Lower leg skin (tissue), 4 donors: ENCODE measurements at regions not wholly inside any gene's neighbourhood (a gene's known extent, or its start where the extent isn't known, plus 50 kb on each side); places are given as distances from the start of the nearest gene placed in this dataset.
"Not testable (repeated sequence)": the region's sequence is repeated elsewhere in the genome, so short reads cannot be mapped to it uniquely, and the experiment has no call there.

Experiments used
- DNase-seq, 2 donors: peaks; one replicate each; pipeline ENCODE4 v3.0.0-alpha.2; 2019; ENCODE audit warnings: low spot score in 2 of 2
- H3K4me3 ChIP-seq: fragments of 200-600 bp; sonication (generic); 2 replicates; pipeline ENCODE4 v1.5.1; 2017; ENCODE audit warnings: mild to moderate bottlenecking, low read depth; ENCODE audit not compliant: poor library complexity, severe bottlenecking
- CTCF ChIP-seq, 3 donors: fragments of 450-650 bp; IDR thresholded peaks; one replicate each; pipeline ENCODE4 v1.5.1; 2016; ENCODE audit warnings: antibody characterized with exemption in 3 of 3, mild to moderate bottlenecking in 3 of 3, moderate library complexity in 2 of 3
- POLR2A ChIP-seq, 2 donors: fragments of 450-650 bp; IDR thresholded peaks; one replicate each; pipeline ENCODE4 v1.6.1; 2016 to 2017; ENCODE audit warnings: antibody characterized with exemption in 2 of 2, mild to moderate bottlenecking in 1 of 2, moderate library complexity in 1 of 2
- WGBS, 2 donors: methylation state at CpG; one replicate each; pipeline ENCODE4 v1.1.5; 2018; 5-methylcytosine and 5-hydroxymethylcytosine counted together
- intact Hi-C: fragments of 100-400 bp; cut with DNase I; formaldehyde crosslinking; loops from one replicate; pipeline ENCODE4 v1.15.0; 2023; ENCODE audit warnings: low total_unique reads

- 85 to 95% methylated on average over 10 of the region's 10 CpGs for WGBS, 2 donors
- no peak for TF ChIP-seq POLR2A (IDR thresholded peaks at IDR 0.05)
- TF ChIP-seq CTCF (IDR thresholded peaks at IDR 0.05): no peak
- intact Hi-C loops: no loop called here
- no peak for DNase-seq
- no peak overlapping the region for H3K4me3 ChIP-seq
These were observed 293.7 kb downstream of the NDUFA10 start for GRCh38 chr2:239731422-239731821.

- no peak overlapping the region for H3K4me3 ChIP-seq
- no peak for DNase-seq
- TF ChIP-seq CTCF (IDR thresholded peaks at IDR 0.05) (no peak), POLR2A (IDR thresholded peaks at IDR 0.05) (no peak)
- intact Hi-C loops: no loop called here
- 77 to 78% methylated on average over 8 of the region's 8 CpGs for WGBS, 2 donors
These were observed 294.2 kb downstream of the NDUFA10 start for GRCh38 chr2:239730897-239731296.

GRCh38 chr2:239730567-239730882 is 294.6 kb downstream of the NDUFA10 start:
- DNase-seq, intact Hi-C loops, H3K4me3 ChIP-seq: not testable (repeated sequence)
- 83 to 84% methylated on average over 8 of the region's 8 CpGs for WGBS, 2 donors

- intact Hi-C loops: no loop called here
- TF ChIP-seq POLR2A (IDR thresholded peaks at IDR 0.05): no peak
- no peak for TF ChIP-seq CTCF (IDR thresholded peaks at IDR 0.05)
- no peak overlapping the region for H3K4me3 ChIP-seq
- 83 to 90% methylated on average over 20 to 22 of the region's 22 CpGs for WGBS, 2 donors
- DNase-seq: no peak
These were observed 295.2 kb downstream of the NDUFA10 start for GRCh38 chr2:239729681-239730566.

- TF ChIP-seq CTCF (IDR thresholded peaks at IDR 0.05) (no peak), POLR2A (IDR thresholded peaks at IDR 0.05) (no peak)
- WGBS, 2 donors: 91 to 94% methylated on average over 13 to 17 of the region's 17 CpGs
- H3K4me3 ChIP-seq: no peak overlapping the region
- intact Hi-C loops: no loop called here
- no peak for DNase-seq
These were observed 296.0 kb downstream of the NDUFA10 start for GRCh38 chr2:239729151-239729550.

- no peak for DNase-seq
- intact Hi-C loops: no loop called here
- 89 to 91% methylated on average over 15 of the region's 15 CpGs for WGBS, 2 donors
- TF ChIP-seq CTCF (IDR thresholded peaks at IDR 0.05): no peak
- TF ChIP-seq POLR2A (IDR thresholded peaks at IDR 0.05): no peak
- H3K4me3 ChIP-seq: no peak overlapping the region
These were observed 296.4 kb downstream of the NDUFA10 start for GRCh38 chr2:239728751-239729150.
